Suprapubic skin (tissue), 3 donors: ENCODE measurements at regions not wholly inside any gene's neighbourhood (a gene's known extent, or its start where the extent isn't known, plus 50 kb on each side); places are given as distances from the start of the nearest gene placed in this dataset.

ENCODE experiments used
- CTCF ChIP-seq, 2 donors: fragments of 200-600 bp in 1 of 2; fragments of 450-650 bp in 1 of 2; sonication (generic) in 1 of 2; IDR thresholded peaks; one replicate each; pipeline ENCODE4 v1.5.1; 2016 to 2019; ENCODE audit warnings: antibody characterized with exemption in 2 of 2, mild to moderate bottlenecking in 1 of 2, moderate library complexity in 1 of 2
- POLR2A ChIP-seq, 2 donors: fragments of 450-650 bp; IDR thresholded peaks; one replicate each; pipeline ENCODE4 v1.6.1; 2017; ENCODE audit warnings: antibody characterized with exemption in 2 of 2, mild to moderate bottlenecking in 2 of 2, moderate library complexity in 2 of 2

DNA sequence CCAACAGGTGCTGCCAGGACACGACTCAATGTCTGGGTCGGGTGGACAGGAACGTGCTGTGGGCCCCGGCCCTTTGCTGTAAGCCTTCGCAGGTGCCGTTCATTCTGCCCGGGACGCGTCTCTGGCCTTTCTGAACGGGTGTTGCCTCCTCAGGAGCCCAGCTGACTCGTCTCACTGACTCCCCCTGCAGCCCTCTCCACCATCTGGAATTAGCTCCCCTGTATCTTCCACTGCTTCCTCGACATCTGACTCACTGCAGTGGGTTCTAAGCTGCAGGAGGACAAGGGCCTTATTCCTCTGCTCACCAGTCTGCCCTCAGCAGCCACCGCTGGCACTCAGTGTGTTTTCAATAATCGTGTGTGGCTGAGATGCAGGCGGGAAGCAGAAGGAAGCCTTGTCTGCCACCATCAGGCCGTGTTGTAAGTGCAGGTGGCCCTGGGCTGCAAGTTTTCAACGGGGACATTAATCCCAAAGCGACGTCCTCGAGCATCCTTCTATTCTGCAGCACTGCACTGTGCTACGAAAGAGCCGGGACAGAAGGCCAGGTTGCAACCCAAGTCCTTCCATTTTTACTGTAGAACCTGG lies 256.2 kb downstream of the FOXL1 start:
- TF ChIP-seq CTCF (IDR thresholded peaks at IDR 0.05) (no peak), POLR2A (IDR thresholded peaks at IDR 0.05) (no peak)
